ENCODE measurements at regions not wholly inside any gene's neighbourhood (a gene's known extent, or its start where the extent isn't known, plus 50 kb on each side); places are given as distances from the start of the nearest gene placed in this dataset.

- Histone ChIP-seq H3K36me3 (no peaks in the 10 kb centered on the region), H3K27ac (no peak overlapping the region), H3K4me1 (no peaks in the 10 kb centered on the region), H3K27me3 (replicated peaks in 1 of 7) (no peaks in the 10 kb centered on the region), H3K9me3 (peaks cover 0 to 12% (median 0%) of the 10 kb centered on the region in 8 donors), H3K4me3 (no peak overlapping the region)
- TF ChIP-seq CTCF (IDR thresholded peaks at IDR 0.05 in 8 of 11, conservative IDR thresholded peaks at IDR 0.05 in 3 of 11) = no peak
- TF ChIP-seq POLR2AphosphoS5 (IDR thresholded peaks at IDR 0.05) = no peak
- TF ChIP-seq POLR2A (IDR thresholded peaks at IDR 0.05) = no peak
- DNase-seq = no peak
- 75 to 93% (median 84%) methylated on average over 1 of the region's 1 CpG for WGBS, 5 donors
- intact Hi-C loops (cut with DNase I; ENCODE audit: low total_unique reads) = no loop called here
These were observed 670.2 kb upstream of the SORCS1 start for GRCh38 chr10:107834706-107835105.

GRCh38 chr10:107831772-107832171, 667.3 kb upstream of the SORCS1 start:
- no peaks in the 10 kb centered on the region for H3K27me3 ChIP-seq (replicated peaks in 1 of 7)
- H3K4me3 ChIP-seq = no peak overlapping the region
- intact Hi-C loops (cut with DNase I; ENCODE audit: low total_unique reads) = no loop called here
- no peak overlapping the region for H3K27ac ChIP-seq
- no peaks in the 10 kb centered on the region for H3K36me3 ChIP-seq
- H3K9me3 ChIP-seq = peaks cover 0 to 12% (median 0%) of the 10 kb centered on the region in 8 donors
- DNase-seq = no peak
- H3K4me1 ChIP-seq = no peaks in the 10 kb centered on the region
- TF ChIP-seq POLR2A (IDR thresholded peaks at IDR 0.05) (no peak), CTCF (IDR thresholded peaks at IDR 0.05 in 8 of 11, conservative IDR thresholded peaks at IDR 0.05 in 3 of 11) (no peak), POLR2AphosphoS5 (IDR thresholded peaks at IDR 0.05) (no peak)
- 87 to 98% (median 90%) methylated on average over 2 of the region's 2 CpGs for WGBS, 5 donors

GRCh38 chr10:107829161-107829560, 664.7 kb upstream of the SORCS1 start:
- Histone ChIP-seq H3K4me1 (no peaks in the 10 kb centered on the region), H3K36me3 (no peaks in the 10 kb centered on the region), H3K27ac (no peak overlapping the region), H3K4me3 (no peak overlapping the region), H3K27me3 (replicated peaks in 1 of 7) (no peaks in the 10 kb centered on the region), H3K9me3 (no peaks in the 10 kb centered on the region)
- DNase-seq = no peak
- intact Hi-C loops (cut with DNase I; ENCODE audit: low total_unique reads) = no loop called here
- no peak for TF ChIP-seq CTCF (IDR thresholded peaks at IDR 0.05 in 8 of 11, conservative IDR thresholded peaks at IDR 0.05 in 3 of 11)
- TF ChIP-seq POLR2A (IDR thresholded peaks at IDR 0.05) = no peak
- TF ChIP-seq POLR2AphosphoS5 (IDR thresholded peaks at IDR 0.05) = no peak
- 60 to 76% (median 69%) methylated on average over 3 of the region's 3 CpGs for WGBS, 5 donors

- no peaks in the 10 kb centered on the region for H3K36me3 ChIP-seq
- no peak overlapping the region for H3K4me3 ChIP-seq
- TF ChIP-seq CTCF (IDR thresholded peaks at IDR 0.05 in 8 of 11, conservative IDR thresholded peaks at IDR 0.05 in 3 of 11) (no peak), POLR2AphosphoS5 (IDR thresholded peaks at IDR 0.05) (no peak), POLR2A (IDR thresholded peaks at IDR 0.05) (no peak)
- H3K27ac ChIP-seq = no peak overlapping the region
- WGBS, 5 donors = 86 to 92% (median 91%) methylated on average over 4 of the region's 4 CpGs
- intact Hi-C loops (cut with DNase I; ENCODE audit: low total_unique reads) = no loop called here
- H3K27me3 ChIP-seq (replicated peaks in 1 of 7) = no peaks in the 10 kb centered on the region
- H3K4me1 ChIP-seq = no peaks in the 10 kb centered on the region
- no peaks in the 10 kb centered on the region for H3K9me3 ChIP-seq
- no peak for DNase-seq
These were observed 661.7 kb upstream of the SORCS1 start for GRCh38 chr10:107826171-107826570.

All from spleen (tissue), 11 donors.